ENCODE measurements at regions not wholly inside any gene's neighbourhood (a gene's known extent, or its start where the extent isn't known, plus 50 kb on each side); places are given as distances from the start of the nearest gene placed in this dataset.
A peak's percentile ranks its signal among the peaks of the same experiment; 100 is the strongest.
"Not testable (repeated sequence)": the region's sequence is repeated elsewhere in the genome, so short reads cannot be mapped to it uniquely, and the experiment has no call there.

GRCh38 chr3:192968901-192969300 lies 51.2 kb upstream of the MB21D2 start:
- DNase-seq: not testable (repeated sequence)

GRCh38 chr3:192980632-192981031 lies 63.0 kb upstream of the MB21D2 start:
- no peak for DNase-seq

- DNase-seq: no peak
Observed at GRCh38 chr3:192986379-192986778, 68.7 kb upstream of the MB21D2 start.

GRCh38 chr3:192991356-192991755 lies 73.7 kb upstream of the MB21D2 start:
- DNase-seq: no peak

- DNase-seq: no peak
Observed at GRCh38 chr3:192992361-192992760, 74.7 kb upstream of the MB21D2 start.

- no peak for DNase-seq
Observed at GRCh38 chr3:192993411-192993810, 75.8 kb upstream of the MB21D2 start.

GRCh38 chr3:193001113-193001512 lies 83.5 kb upstream of the MB21D2 start:
- not testable (repeated sequence) for DNase-seq

- not testable (repeated sequence) for DNase-seq
Observed at GRCh38 chr3:193003624-193004023, 86.0 kb upstream of the MB21D2 start.

- DNase-seq: no peak
Observed at GRCh38 chr3:193008654-193009053, 91.0 kb upstream of the MB21D2 start.

GRCh38 chr3:193010191-193010590 lies 92.5 kb upstream of the MB21D2 start:
- no peak for DNase-seq

GRCh38 chr3:193011958-193012357 lies 94.3 kb upstream of the MB21D2 start:
- no peak for DNase-seq

- no peak for DNase-seq
Observed at GRCh38 chr3:193014902-193015301, 97.2 kb upstream of the MB21D2 start.

GRCh38 chr3:193016437-193016901 lies 98.8 kb upstream of the MB21D2 start:
- no peak for DNase-seq

GRCh38 chr3:193021506-193022010 lies 103.9 kb upstream of the MB21D2 start:
- DNase-seq: no peak

- no peak for DNase-seq
Observed at GRCh38 chr3:193023218-193023617, 105.6 kb upstream of the MB21D2 start.

GRCh38 chr3:193028258-193028657 lies 110.6 kb upstream of the MB21D2 start:
- no peak for DNase-seq

GRCh38 chr3:193029800-193030199 lies 112.1 kb upstream of the MB21D2 start:
- no peak for DNase-seq

- no peak for DNase-seq
Observed at GRCh38 chr3:193030276-193030675, 112.6 kb upstream of the MB21D2 start.

GRCh38 chr3:193031911-193032310 lies 114.3 kb upstream of the MB21D2 start:
- no peak for DNase-seq

GRCh38 chr3:193033226-193033780 lies 115.6 kb upstream of the MB21D2 start:
- no peak for DNase-seq

- not testable (repeated sequence) for DNase-seq
Observed at GRCh38 chr3:193037828-193038227, 120.2 kb upstream of the MB21D2 start.

- no peak for DNase-seq
Observed at GRCh38 chr3:193039058-193039457, 121.4 kb upstream of the MB21D2 start.

- DNase-seq: peak; percentile 4
Observed at GRCh38 chr3:193040836-193041672, 123.4 kb upstream of the MB21D2 start.

- DNase-seq: no peak
Observed at GRCh38 chr3:193046371-193046770, 128.7 kb upstream of the MB21D2 start.
